ENCODE measurements at regions not wholly inside any gene's neighbourhood (a gene's known extent, or its start where the extent isn't known, plus 50 kb on each side); places are given as distances from the start of the nearest gene placed in this dataset.

DNA sequence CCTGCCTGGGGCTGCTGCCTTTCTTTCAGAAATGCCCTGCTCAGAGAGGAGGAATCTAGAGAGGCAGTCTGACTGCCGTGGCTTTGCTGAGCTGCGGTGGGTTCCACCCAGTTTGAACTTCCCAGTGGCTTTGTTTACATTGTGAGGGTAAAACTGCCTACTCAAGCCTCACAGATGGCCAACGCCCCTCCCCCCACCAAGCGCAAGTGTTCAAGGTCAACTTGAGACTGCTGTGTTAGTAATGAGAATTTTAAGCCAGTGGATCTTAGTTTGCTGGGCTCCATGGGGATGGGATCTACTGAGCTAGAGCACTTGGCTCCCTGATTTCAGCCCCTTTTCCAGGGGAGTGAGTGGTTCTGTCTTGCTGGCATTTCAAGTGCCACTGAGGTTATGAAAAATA lies 819.2 kb downstream of the NLGN4Y start:
- CTCF ChIA-PET: no interaction called here
- no peak for DNase-seq
- Mint-ChIP-seq H3K4me3 (no peak overlapping the region), H3K9me3 (peaks cover 4% of the 10 kb centered on the region), H3K4me1 (ENCODE audit: low read depth) (no peaks in the 10 kb centered on the region), H3K27me3 (ENCODE audit: low read depth) (peaks cover 2% of the 10 kb centered on the region), H3K36me3 (ENCODE audit: low read depth) (no peaks in the 10 kb centered on the region), H3K27ac (no peak overlapping the region)
- intact Hi-C loops (cut with micrococcal nuclease): no loop called here

DNA sequence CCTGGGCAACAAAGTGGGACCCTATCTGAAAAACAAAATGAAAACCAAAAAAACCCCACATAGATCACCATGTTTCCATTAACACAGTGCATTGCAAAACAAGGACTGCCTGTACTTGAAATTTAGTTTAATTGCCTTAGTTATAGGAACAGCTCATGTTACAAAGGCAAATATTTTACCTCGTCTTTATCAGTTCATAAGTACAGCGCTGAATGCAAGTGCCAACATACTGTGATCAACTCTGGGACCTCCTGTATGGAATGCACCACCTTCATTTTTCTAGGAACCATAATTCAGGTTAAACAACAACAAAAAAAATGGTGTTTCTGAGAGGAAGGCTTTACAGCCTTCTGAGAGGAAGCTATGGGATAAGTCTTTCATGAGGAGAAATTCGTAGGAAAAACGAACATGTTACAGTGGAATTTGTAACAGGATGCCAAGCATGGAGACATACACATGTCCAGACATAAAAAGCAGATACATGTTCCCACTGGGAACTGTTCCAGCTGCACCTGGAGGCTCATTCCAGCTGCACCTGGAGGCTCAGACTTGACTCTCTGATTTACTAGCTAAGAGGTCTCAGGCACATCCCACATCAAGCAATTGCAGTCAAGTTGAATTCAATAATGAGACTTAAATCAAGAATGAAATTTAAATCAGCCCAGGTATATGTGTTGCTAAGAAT lies 821.3 kb downstream of the NLGN4Y start:
- no peaks in the 10 kb centered on the region for H3K4me1 Mint-ChIP-seq (ENCODE audit: low read depth)
- H3K4me3 Mint-ChIP-seq: no peak overlapping the region
- H3K27ac Mint-ChIP-seq: no peak overlapping the region
- peaks cover 4% of the 10 kb centered on the region for H3K9me3 Mint-ChIP-seq
- H3K27me3 Mint-ChIP-seq (ENCODE audit: low read depth): peaks cover 2% of the 10 kb centered on the region
- intact Hi-C loops (cut with micrococcal nuclease): no loop called here
- H3K36me3 Mint-ChIP-seq (ENCODE audit: low read depth): no peaks in the 10 kb centered on the region
- no peak for DNase-seq
- CTCF ChIA-PET: no interaction called here

DNA sequence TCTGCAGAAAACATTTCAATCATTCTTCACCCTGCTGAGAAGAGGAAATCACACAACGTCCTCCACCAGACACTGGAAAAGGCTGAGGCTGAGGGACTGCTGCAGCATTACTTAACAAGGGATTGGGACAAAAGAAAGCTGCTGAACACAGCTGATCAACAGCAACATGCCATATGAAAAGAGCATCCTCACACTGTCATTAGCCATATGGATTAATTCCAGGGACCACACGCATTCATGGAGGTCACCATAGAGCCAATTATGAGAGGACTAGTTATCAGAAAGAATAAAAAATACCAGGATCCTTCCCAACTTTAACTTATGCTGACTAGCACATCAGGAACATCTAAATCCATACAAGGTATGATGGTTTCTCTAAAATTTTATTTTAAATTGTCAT lies 825.0 kb downstream of the NLGN4Y start:
- Mint-ChIP-seq H3K9me3 (no peaks in the 10 kb centered on the region), H3K27me3 (ENCODE audit: low read depth) (no peaks in the 10 kb centered on the region), H3K27ac (no peak overlapping the region)

DNA sequence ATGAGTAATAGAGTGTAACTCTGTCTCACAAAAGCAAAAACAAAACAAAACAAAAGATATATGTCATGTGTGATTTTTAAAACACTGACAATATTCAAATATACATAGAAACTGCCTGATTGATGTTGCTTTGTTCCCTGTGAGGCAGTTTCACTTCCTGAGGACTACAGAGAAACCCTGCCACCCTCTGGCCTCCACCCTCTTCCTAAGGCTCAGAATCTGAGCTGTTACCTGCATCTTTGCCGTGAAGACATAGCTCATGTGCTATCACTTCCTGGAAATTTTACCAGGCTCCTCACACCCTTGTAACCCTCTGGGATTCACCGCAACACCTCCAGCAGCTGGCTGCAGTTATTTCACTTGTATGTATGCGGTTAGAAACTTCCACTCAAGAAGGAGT lies 831.0 kb downstream of the NLGN4Y start:
- no peak overlapping the region for H3K4me3 Mint-ChIP-seq
- H3K36me3 Mint-ChIP-seq (ENCODE audit: low read depth): no peaks in the 10 kb centered on the region
- CTCF ChIA-PET: no interaction called here
- H3K4me1 Mint-ChIP-seq (ENCODE audit: low read depth): peaks cover 4% of the 10 kb centered on the region
- H3K27me3 Mint-ChIP-seq (ENCODE audit: low read depth): no peaks in the 10 kb centered on the region
- no peaks in the 10 kb centered on the region for H3K9me3 Mint-ChIP-seq
- DNase-seq: peak; percentile 33
- intact Hi-C loops (cut with micrococcal nuclease): no loop called here
- H3K27ac Mint-ChIP-seq: no peak overlapping the region

More for the DNA sequence above, 825.0 kb downstream of the NLGN4Y start:
- intact Hi-C loops (cut with micrococcal nuclease): no loop called here
- Mint-ChIP-seq H3K36me3 (ENCODE audit: low read depth) (no peaks in the 10 kb centered on the region), H3K4me3 (no peak overlapping the region), H3K4me1 (ENCODE audit: low read depth) (no peaks in the 10 kb centered on the region)
- no peak for DNase-seq
- CTCF ChIA-PET: no interaction called here

DNA sequence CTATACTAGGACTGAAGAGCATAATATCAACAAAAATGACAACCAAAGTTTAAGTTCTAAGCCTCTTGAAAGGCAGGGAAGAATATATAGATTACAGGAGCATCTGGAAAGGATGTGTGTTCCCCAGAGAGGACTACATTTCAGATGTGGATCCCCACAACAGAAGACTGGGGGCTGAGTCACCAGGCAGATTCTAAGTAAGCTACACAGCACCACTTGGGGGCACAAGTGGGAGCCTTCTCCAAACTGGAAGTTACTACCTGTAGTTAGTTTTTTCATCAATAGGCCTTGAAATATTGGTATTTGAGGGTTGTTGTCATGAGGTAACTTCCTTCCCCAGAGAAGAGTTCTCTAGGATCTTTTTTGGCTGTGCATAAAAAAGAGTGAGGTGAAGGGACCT lies 836.1 kb downstream of the NLGN4Y start:
- Mint-ChIP-seq H3K27ac (no peak overlapping the region), H3K4me1 (ENCODE audit: low read depth) (peaks cover 1% of the 10 kb centered on the region), H3K9me3 (no peaks in the 10 kb centered on the region), H3K36me3 (ENCODE audit: low read depth) (no peaks in the 10 kb centered on the region), H3K27me3 (ENCODE audit: low read depth) (no peaks in the 10 kb centered on the region), H3K4me3 (no peak overlapping the region)
- CTCF ChIA-PET: no interaction called here
- DNase-seq: peak; percentile 11
- intact Hi-C loops (cut with micrococcal nuclease): no loop called here

DNA sequence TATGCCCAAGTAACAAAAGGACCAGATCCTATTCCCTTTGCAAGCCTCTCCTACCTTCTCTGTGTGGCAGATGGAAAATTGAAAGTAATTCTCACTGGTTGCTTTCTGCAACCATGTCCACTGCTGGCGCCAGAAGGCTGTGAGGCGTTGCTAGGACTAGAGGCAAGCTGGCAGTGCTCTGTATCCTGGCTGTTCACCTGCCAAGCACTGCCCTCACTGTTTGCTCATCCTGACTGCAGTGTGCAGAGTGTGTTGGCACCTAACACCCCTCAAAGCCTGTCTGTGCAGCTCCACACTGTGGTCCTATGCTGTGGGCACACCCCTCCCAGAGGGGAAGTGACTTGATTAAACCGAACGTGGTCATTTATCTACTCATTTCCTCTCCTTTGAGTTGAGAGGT lies 840.7 kb downstream of the NLGN4Y start:
- intact Hi-C loops (cut with micrococcal nuclease): no loop called here
- Mint-ChIP-seq H3K36me3 (ENCODE audit: low read depth) (no peaks in the 10 kb centered on the region), H3K27me3 (ENCODE audit: low read depth) (no peaks in the 10 kb centered on the region), H3K9me3 (no peaks in the 10 kb centered on the region), H3K4me3 (no peak overlapping the region), H3K27ac (no peak overlapping the region), H3K4me1 (ENCODE audit: low read depth) (no peaks in the 10 kb centered on the region)
- DNase-seq: no peak
- CTCF ChIA-PET: no interaction called here

DNA sequence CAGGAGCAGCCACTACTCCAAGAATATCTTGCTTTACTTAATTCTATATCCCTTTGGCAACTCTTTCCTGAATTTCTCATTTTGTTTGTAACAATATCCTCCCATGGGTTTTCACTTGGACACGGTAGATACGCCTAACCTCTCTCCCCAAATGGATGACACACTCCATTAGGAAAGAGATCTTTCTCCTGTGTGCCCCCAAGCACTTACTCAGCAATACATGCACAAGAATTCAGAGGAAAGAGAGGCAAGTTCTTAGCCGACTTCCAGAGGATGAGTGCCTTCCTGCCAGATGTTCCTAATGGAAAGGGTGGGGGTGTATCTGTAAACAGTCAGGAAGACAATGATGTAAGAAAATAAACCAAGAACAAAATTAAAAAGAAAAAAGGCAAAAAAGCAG lies 844.5 kb downstream of the NLGN4Y start:
- H3K36me3 Mint-ChIP-seq (ENCODE audit: low read depth): no peaks in the 10 kb centered on the region
- peaks cover 3% of the 10 kb centered on the region for H3K27me3 Mint-ChIP-seq (ENCODE audit: low read depth)
- H3K4me3 Mint-ChIP-seq: no peak overlapping the region
- CTCF ChIA-PET: no interaction called here
- no peaks in the 10 kb centered on the region for H3K9me3 Mint-ChIP-seq
- intact Hi-C loops (cut with micrococcal nuclease): no loop called here
- H3K27ac Mint-ChIP-seq: no peak overlapping the region
- DNase-seq: no peak
- no peaks in the 10 kb centered on the region for H3K4me1 Mint-ChIP-seq (ENCODE audit: low read depth)

DNA sequence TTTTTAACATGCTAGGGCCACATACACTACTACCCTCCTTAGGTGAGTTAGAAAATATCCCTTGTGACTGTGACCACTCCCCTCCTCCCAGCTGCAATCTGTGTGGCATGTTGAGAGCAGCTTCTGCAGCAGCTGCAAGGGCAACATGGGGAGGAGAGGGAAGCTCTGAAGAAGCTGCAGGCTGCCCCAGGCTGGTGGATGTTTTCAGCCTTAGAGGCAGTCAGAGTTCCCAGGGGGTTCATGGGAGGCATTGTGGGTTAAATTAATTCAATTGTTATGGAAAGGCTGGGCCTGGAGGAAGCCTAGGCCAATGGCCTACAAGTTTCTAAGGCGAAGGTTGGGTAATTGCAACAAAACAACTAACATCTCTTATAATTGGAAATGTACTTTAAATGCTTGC lies 860.8 kb downstream of the NLGN4Y start:
- Mint-ChIP-seq H3K36me3 (ENCODE audit: low read depth) (no peaks in the 10 kb centered on the region), H3K4me1 (ENCODE audit: low read depth) (no peaks in the 10 kb centered on the region), H3K27me3 (ENCODE audit: low read depth) (no peaks in the 10 kb centered on the region), H3K9me3 (no peaks in the 10 kb centered on the region), H3K4me3 (no peak overlapping the region), H3K27ac (no peak overlapping the region)
- CTCF ChIA-PET: no interaction called here
- DNase-seq: no peak
- intact Hi-C loops (cut with micrococcal nuclease): no loop called here

DNA sequence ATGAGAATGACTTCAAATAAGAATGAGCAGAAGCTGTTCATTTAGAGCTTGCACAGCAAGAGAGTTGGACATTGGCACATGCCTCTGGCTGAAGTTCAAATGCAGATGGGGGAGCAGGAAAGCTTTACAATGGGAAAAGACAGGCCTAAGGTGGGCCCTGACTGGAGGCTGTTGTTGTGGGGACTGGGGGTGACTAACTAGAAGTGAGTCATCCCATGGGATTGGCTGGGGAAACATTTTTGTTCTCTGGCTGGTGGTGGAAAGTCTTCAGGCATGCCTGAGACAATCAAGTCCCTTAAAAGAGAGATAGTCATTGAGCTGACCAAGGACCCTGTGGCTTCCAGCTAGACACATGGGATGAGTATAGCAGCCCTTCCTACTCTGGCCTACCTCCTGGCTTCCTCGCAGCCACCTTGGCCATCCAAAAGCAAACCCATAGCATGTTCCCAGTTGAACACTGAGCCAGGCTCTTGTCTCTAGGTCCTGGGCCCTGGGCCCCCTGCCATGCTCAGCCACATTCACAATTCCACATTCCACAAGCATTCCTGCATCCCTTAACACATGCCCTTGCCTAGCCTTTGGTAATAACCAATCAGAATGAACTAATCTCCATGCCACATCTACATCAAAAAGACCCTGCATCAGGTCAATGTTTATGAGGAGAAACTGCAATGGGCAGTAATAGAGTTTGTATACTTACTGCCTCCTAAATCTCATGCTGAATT lies 873.4 kb downstream of the NLGN4Y start:
- no peak overlapping the region for H3K4me3 Mint-ChIP-seq
- no peak for DNase-seq
- no peaks in the 10 kb centered on the region for H3K4me1 Mint-ChIP-seq (ENCODE audit: low read depth)
- no peaks in the 10 kb centered on the region for H3K27me3 Mint-ChIP-seq (ENCODE audit: low read depth)
- CTCF ChIA-PET: no interaction called here
- no peaks in the 10 kb centered on the region for H3K9me3 Mint-ChIP-seq
- no peak overlapping the region for H3K27ac Mint-ChIP-seq
- intact Hi-C loops (cut with micrococcal nuclease): no loop called here
- no peaks in the 10 kb centered on the region for H3K36me3 Mint-ChIP-seq (ENCODE audit: low read depth)

DNA sequence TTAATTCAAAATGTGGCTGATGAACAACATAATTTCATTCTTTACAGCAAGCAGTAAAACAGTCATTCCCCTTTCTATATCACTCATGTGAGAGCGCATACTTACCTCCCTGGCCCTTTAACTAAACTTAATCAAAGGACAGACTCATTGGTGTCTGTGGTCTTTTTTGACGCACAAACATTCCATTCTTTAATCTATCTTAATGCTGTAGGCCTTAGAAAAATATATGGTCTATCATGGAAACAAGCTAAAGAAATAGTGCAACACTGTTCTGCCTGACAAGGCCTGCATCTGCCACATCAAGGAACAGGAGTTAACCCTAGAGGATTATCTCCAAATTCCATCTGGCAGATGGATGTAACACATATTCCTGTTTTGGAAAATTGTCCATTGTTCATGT lies 878.1 kb downstream of the NLGN4Y start:
- Mint-ChIP-seq H3K4me3 (no peak overlapping the region), H3K9me3 (peaks cover 2% of the 10 kb centered on the region), H3K4me1 (ENCODE audit: low read depth) (no peaks in the 10 kb centered on the region), H3K27me3 (ENCODE audit: low read depth) (no peaks in the 10 kb centered on the region), H3K27ac (no peak overlapping the region), H3K36me3 (ENCODE audit: low read depth) (no peaks in the 10 kb centered on the region)
- CTCF ChIA-PET: no interaction called here
- intact Hi-C loops (cut with micrococcal nuclease): no loop called here
- DNase-seq: no peak

DNA sequence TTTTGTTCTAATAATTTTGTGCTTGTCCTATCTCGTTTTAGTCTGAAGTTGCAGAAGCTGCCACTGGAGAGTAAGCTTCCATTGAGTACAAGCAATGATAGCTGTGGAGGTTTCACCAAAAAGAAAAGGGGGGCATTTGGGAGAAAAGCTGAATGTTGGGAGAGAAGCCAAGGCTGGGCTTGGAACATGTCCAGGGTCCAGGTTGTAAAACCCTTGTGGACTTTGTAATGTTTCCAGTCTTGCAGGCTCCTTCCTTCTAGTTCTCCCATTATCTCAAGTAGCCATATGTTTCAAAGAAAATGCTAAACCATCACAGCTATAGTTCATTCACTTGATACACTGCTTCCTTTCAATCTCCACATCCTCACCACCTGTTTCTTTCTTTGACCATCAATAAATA lies 880.2 kb downstream of the NLGN4Y start:
- no peaks in the 10 kb centered on the region for H3K4me1 Mint-ChIP-seq (ENCODE audit: low read depth)
- no peak overlapping the region for H3K4me3 Mint-ChIP-seq
- no peaks in the 10 kb centered on the region for H3K27me3 Mint-ChIP-seq (ENCODE audit: low read depth)
- CTCF ChIA-PET: no interaction called here
- H3K9me3 Mint-ChIP-seq: peaks cover 5% of the 10 kb centered on the region
- DNase-seq: no peak
- H3K27ac Mint-ChIP-seq: no peak overlapping the region
- intact Hi-C loops (cut with micrococcal nuclease): no loop called here
- H3K36me3 Mint-ChIP-seq (ENCODE audit: low read depth): peaks cover 2% of the 10 kb centered on the region

DNA sequence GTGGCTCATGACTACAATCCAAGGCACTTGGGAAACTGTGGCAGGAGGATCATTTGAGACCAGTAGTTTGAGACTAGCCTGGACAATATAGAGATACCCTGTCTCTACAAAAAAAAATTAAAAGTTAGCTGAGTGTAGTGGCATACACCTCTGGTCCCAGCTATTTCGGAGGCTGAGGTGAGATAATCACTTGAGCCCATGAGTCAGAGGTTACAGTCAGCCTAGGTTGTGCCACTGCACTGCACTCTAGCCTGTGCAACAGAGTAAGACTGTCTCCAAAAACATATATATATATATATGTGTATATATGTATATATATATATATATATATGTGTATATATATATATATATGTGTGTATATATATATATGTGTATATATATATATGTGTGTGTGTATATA lies 890.8 kb downstream of the NLGN4Y start:
- peaks cover 2% of the 10 kb centered on the region for H3K4me1 Mint-ChIP-seq (ENCODE audit: low read depth)
- intact Hi-C loops (cut with micrococcal nuclease): no loop called here
- H3K4me3 Mint-ChIP-seq: no peak overlapping the region
- H3K27me3 Mint-ChIP-seq (ENCODE audit: low read depth): no peaks in the 10 kb centered on the region
- no peak overlapping the region for H3K27ac Mint-ChIP-seq
- CTCF ChIA-PET: no interaction called here
- no peaks in the 10 kb centered on the region for H3K9me3 Mint-ChIP-seq
- no peaks in the 10 kb centered on the region for H3K36me3 Mint-ChIP-seq (ENCODE audit: low read depth)
- no peak for DNase-seq

DNA sequence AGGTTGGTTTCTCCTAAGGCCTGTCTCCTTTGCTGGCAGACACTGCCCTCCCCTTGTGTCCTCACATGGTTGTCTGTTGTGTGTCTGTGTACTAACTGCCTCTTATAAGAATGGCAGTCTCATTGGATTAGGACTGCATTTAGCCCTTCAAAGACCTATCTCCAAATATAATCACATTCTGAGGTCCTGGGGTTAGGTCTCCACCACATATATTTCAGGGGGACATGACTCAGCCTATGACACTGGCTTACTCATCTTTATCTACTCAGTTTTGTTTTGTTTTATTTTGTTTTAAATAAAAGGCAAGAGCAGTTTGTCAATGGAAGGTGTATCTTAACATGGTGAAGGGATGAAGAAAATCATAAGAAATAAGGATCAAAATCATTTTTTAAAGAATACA lies 894.3 kb downstream of the NLGN4Y start:
- Mint-ChIP-seq H3K36me3 (ENCODE audit: low read depth) (no peaks in the 10 kb centered on the region), H3K9me3 (no peaks in the 10 kb centered on the region), H3K4me3 (no peak overlapping the region), H3K4me1 (ENCODE audit: low read depth) (peaks cover 4% of the 10 kb centered on the region), H3K27ac (no peak overlapping the region), H3K27me3 (ENCODE audit: low read depth) (no peaks in the 10 kb centered on the region)
- intact Hi-C loops (cut with micrococcal nuclease): no loop called here
- no peak for DNase-seq
- CTCF ChIA-PET: no interaction called here
